OCI-LY7 (cell line): ENCODE measurements at regions not wholly inside any gene's neighbourhood (a gene's known extent, or its start where the extent isn't known, plus 50 kb on each side); places are given as distances from the start of the nearest gene placed in this dataset.

Experiments used
- BruUV-seq: library from RNA; stranded (reverse); fragments of 400-500 nt; replicated peaks from 2 replicates; lab custom pipeline; 2021; lab: Mats Ljungman, UMichigan
- CTCF ChIA-PET: fragments of 300-600 bp; sonication (Branson Sonifier 250); formaldehyde crosslinking; loops from one replicate; lab custom pipeline; 2022; ENCODE audit warnings: antibody characterized with exemption; ENCODE audit not compliant: unreplicated experiment; lab: Charles Lee
- POLR2A ChIA-PET: fragments of 300-600 bp; sonication (Branson Sonifier 250); formaldehyde crosslinking; loops from one replicate; lab custom pipeline; 2022; ENCODE audit warnings: antibody characterized with exemption; lab: Charles Lee
- DNase-seq: peaks from one replicate; pipeline ENCODE4 v3.0.0-alpha.2; 2015; ENCODE audit warnings: low spot score
- H2AFZ ChIP-seq: fragments of 200-600 bp; sonication (generic), shearing (Covaris generic); 2 replicates; pipeline ENCODE4 v1.6.1; 2014; ENCODE audit warnings: mild to moderate bottlenecking, antibody characterized with exemption, low read length, moderate library complexity
- H3K27ac ChIP-seq: fragments of 200-600 bp; sonication (generic); 2 replicates; pipeline ENCODE4 v1.5.1; 2014; ENCODE audit warnings: mixed run types, low read depth, mild to moderate bottlenecking, moderate library complexity, low read length, inconsistent platforms; ENCODE audit not compliant: poor library complexity, severe bottlenecking
- H3K36me3 ChIP-seq: fragments of 200-600 bp; sonication (generic); 2 replicates; pipeline ENCODE4 v1.6.1; 2014; ENCODE audit warnings: mild to moderate bottlenecking, antibody characterized with exemption, low read length, moderate library complexity, mixed read lengths; ENCODE audit not compliant: insufficient read depth
- H3K4me1 ChIP-seq: fragments of 200-600 bp; sonication (generic); 2 replicates; pipeline ENCODE4 v1.5.1; 2014; ENCODE audit warnings: mild to moderate bottlenecking, low read length; ENCODE audit not compliant: insufficient read depth, poor library complexity, severe bottlenecking
- H3K4me2 ChIP-seq: fragments of 200-600 bp; sonication (generic); 2 replicates; pipeline ENCODE4 v1.6.1; 2014; ENCODE audit warnings: mild to moderate bottlenecking, low read length
- H3K4me3 ChIP-seq: fragments of 200-600 bp; sonication (generic); 2 replicates; pipeline ENCODE4 v1.5.1; 2014; ENCODE audit warnings: mild to moderate bottlenecking, low read depth, low read length; ENCODE audit not compliant: poor library complexity, severe bottlenecking
- H3K79me2 ChIP-seq: fragments of 200-600 bp; sonication (generic); 2 replicates; pipeline ENCODE4 v1.6.1; 2016; ENCODE audit warnings: low read depth, mild to moderate bottlenecking, low read length, moderate library complexity, mixed read lengths; ENCODE audit not compliant: insufficient read depth
- H3K9me2 ChIP-seq: fragments of 200-600 bp; sonication (generic); 2 replicates; pipeline ENCODE4 v1.6.1; 2016; ENCODE audit warnings: mild to moderate bottlenecking, low read length, mixed read lengths; ENCODE audit not compliant: insufficient read depth
- H3K9me3 ChIP-seq: fragments of 200-600 bp; sonication (generic); 2 replicates; pipeline ENCODE4 v1.6.1; 2014; ENCODE audit warnings: mild to moderate bottlenecking, mixed run types, low read length, mixed read lengths
- H4K20me1 ChIP-seq: fragments of 200-600 bp; sonication (generic); 2 replicates; pipeline ENCODE4 v1.6.1; 2014; ENCODE audit warnings: mild to moderate bottlenecking, antibody characterized with exemption, low read length, moderate library complexity, mixed read lengths; ENCODE audit not compliant: insufficient read depth
- CTCF ChIP-seq: fragments of 200-600 bp; sonication (generic); conservative IDR thresholded peaks from 2 replicates; pipeline ENCODE4 v1.5.1; 2014; ENCODE audit warnings: mild to moderate bottlenecking, antibody characterized with exemption, low read length, moderate library complexity, mixed read lengths
- EZH2phosphoT487 ChIP-seq: fragments of 200-600 bp; sonication (generic); IDR thresholded peaks from 2 replicates; pipeline ENCODE4 v1.6.1; 2018; ENCODE audit warnings: low read depth, borderline replicate concordance, mild to moderate bottlenecking, mixed run types, antibody characterized with exemption, low read length, moderate library complexity, mixed read lengths
- intact Hi-C: fragments of 100-400 bp; cut with micrococcal nuclease; formaldehyde crosslinking; loops from one replicate; pipeline ENCODE4 v1.10.0; 2022; ENCODE audit not compliant: unreplicated experiment

- TF ChIP-seq CTCF (no peak), EZH2phosphoT487 (no peak)
- Histone ChIP-seq H4K20me1 (no peaks in the 10 kb centered on the region), H3K4me2 (no peak overlapping the region), H3K27ac (no peak overlapping the region), H3K4me1 (no peaks in the 10 kb centered on the region), H3K79me2 (no peaks in the 10 kb centered on the region), H2AFZ (no peak overlapping the region), H3K9me2 (no peaks in the 10 kb centered on the region), H3K36me3 (no peaks in the 10 kb centered on the region), H3K9me3 (no peaks in the 10 kb centered on the region), H3K4me3 (no peak overlapping the region)
- intact Hi-C loops, result no loop called here
- ChIA-PET POLR2A (no interaction called here), CTCF (no interaction called here)
- no peak for DNase-seq
- BruUV-seq, result no TSS peak
Observed at GRCh38 chr15:59906046-59906445, 98.1 kb upstream of the FOXB1 start.

- ChIA-PET POLR2A (no interaction called here), CTCF (no interaction called here)
- intact Hi-C loops, result no loop called here
Observed at GRCh38 chr15:59905176-59905575, 98.9 kb upstream of the FOXB1 start.

More at GRCh38 chr15:59905176-59905575, 98.9 kb upstream of the FOXB1 start:
- no peaks in the 10 kb centered on the region for H4K20me1 ChIP-seq
- no peaks in the 10 kb centered on the region for H3K4me1 ChIP-seq
- DNase-seq, result no peak
- no peaks in the 10 kb centered on the region for H3K36me3 ChIP-seq
- BruUV-seq, result no TSS peak
- TF ChIP-seq EZH2phosphoT487 (no peak), CTCF (no peak)
- no peaks in the 10 kb centered on the region for H3K9me2 ChIP-seq
- no peak overlapping the region for H3K4me2 ChIP-seq
- H3K9me3 ChIP-seq, result no peaks in the 10 kb centered on the region
- H3K27ac ChIP-seq, result no peak overlapping the region
- H3K4me3 ChIP-seq, result no peak overlapping the region
- H2AFZ ChIP-seq, result no peak overlapping the region
- H3K79me2 ChIP-seq, result no peaks in the 10 kb centered on the region
